GM21526 (cell line): ENCODE measurements at regions not wholly inside any gene's neighbourhood (a gene's known extent, or its start where the extent isn't known, plus 50 kb on each side); places are given as distances from the start of the nearest gene placed in this dataset.

Source experiments
- ATAC-seq: cut with Tn5 transposase; IDR thresholded peaks from one replicate; pipeline ENCODE4 v1.9.1; 2021; ENCODE audit warnings: moderate library complexity; ENCODE audit not compliant: unreplicated experiment, low FRiP score

- ATAC-seq: peak; percentile 59
Measured at GRCh38 chr3:44184319-44184953, 57.2 kb upstream of the TOPAZ1 start.

GRCh38 chr3:44185396-44185915 is 56.2 kb upstream of the TOPAZ1 start:
- ATAC-seq: no peak

GRCh38 chr3:44186111-44186672 is 55.5 kb upstream of the TOPAZ1 start:
- no peak for ATAC-seq

- ATAC-seq: no peak
Measured at GRCh38 chr3:44186712-44187111, 55.0 kb upstream of the TOPAZ1 start.
